GM11168 (cell line): ENCODE measurements at regions not wholly inside any gene's neighbourhood (a gene's known extent, or its start where the extent isn't known, plus 50 kb on each side); places are given as distances from the start of the nearest gene placed in this dataset.

Source experiments
- in situ Hi-C: fragments of 300-500 bp; cut with MboI; formaldehyde crosslinking; loops from one replicate; pipeline ENCODE4 v1.12.0; 2022; ENCODE audit warnings: low sequenced_read_pairs; ENCODE audit not compliant: unreplicated experiment

- in situ Hi-C loops: loop anchor here (25.0 kb wide), 1 partner anchor 199 kb away; the partner anchor contains the start of gene BCR
These were observed 194.1 kb downstream of the IGLL1 start for GRCh38 chr22:23385678-23386631.

GRCh38 chr22:23384923-23385677 lies 195.0 kb downstream of the IGLL1 start:
- in situ Hi-C loops: loop anchor here (25.0 kb wide), 1 partner anchor 198 kb away; the partner anchor contains the start of gene BCR

GRCh38 chr22:23384431-23384830 lies 195.7 kb downstream of the IGLL1 start:
- in situ Hi-C loops: loop anchor here (25.0 kb wide), 1 partner anchor 197 kb away; the partner anchor contains the start of gene BCR

GRCh38 chr22:23383491-23384361 lies 196.4 kb downstream of the IGLL1 start:
- in situ Hi-C loops: loop anchor here (25.0 kb wide), 1 partner anchor 196 kb away; the partner anchor contains the start of gene BCR

GRCh38 chr22:23382428-23383218 lies 197.5 kb downstream of the IGLL1 start:
- in situ Hi-C loops: loop anchor here (25.0 kb wide), 1 partner anchor 195 kb away; the partner anchor contains the start of gene BCR

GRCh38 chr22:23381661-23382427 lies 198.2 kb downstream of the IGLL1 start:
- in situ Hi-C loops: loop anchor here (25.0 kb wide), 1 partner anchor 195 kb away; the partner anchor contains the start of gene BCR

GRCh38 chr22:23380911-23381310 lies 199.2 kb downstream of the IGLL1 start:
- in situ Hi-C loops: loop anchor here (25.0 kb wide), 1 partner anchor 194 kb away; the partner anchor contains the start of gene BCR

- in situ Hi-C loops: loop anchor here (25.0 kb wide), 1 partner anchor 193 kb away; the partner anchor contains the start of gene BCR
These were observed 199.9 kb downstream of the IGLL1 start for GRCh38 chr22:23380230-23380573.

- in situ Hi-C loops: loop anchor here (25.0 kb wide), 1 partner anchor 192 kb away; the partner anchor contains the start of gene BCR
These were observed 199.4 kb downstream of the BCR start for GRCh38 chr22:23379540-23380229.

GRCh38 chr22:23377767-23378166 lies 197.5 kb downstream of the BCR start:
- in situ Hi-C loops: loop anchor here (25.0 kb wide), 1 partner anchor 190 kb away; the partner anchor contains the start of gene BCR

- in situ Hi-C loops: loop anchor here (25.0 kb wide), 1 partner anchor 189 kb away; the partner anchor contains the start of gene BCR
These were observed 195.9 kb downstream of the BCR start for GRCh38 chr22:23376256-23376655.

- in situ Hi-C loops: loop anchor here (25.0 kb wide), 1 partner anchor 188 kb away; the partner anchor contains the start of gene BCR
These were observed 194.9 kb downstream of the BCR start for GRCh38 chr22:23375031-23375827.

GRCh38 chr22:23373601-23374000 lies 193.3 kb downstream of the BCR start:
- in situ Hi-C loops: no loop called here

- in situ Hi-C loops: no loop called here
These were observed 189.9 kb downstream of the BCR start for GRCh38 chr22:23370251-23370650.

GRCh38 chr22:23369054-23369685 lies 188.9 kb downstream of the BCR start:
- in situ Hi-C loops: no loop called here
